ENCODE measurements at regions not wholly inside any gene's neighbourhood (a gene's known extent, or its start where the extent isn't known, plus 50 kb on each side); places are given as distances from the start of the nearest gene placed in this dataset.

GRCh38 chr2:153739394-153739793 is 132.3 kb upstream of the GALNT13 start:
- no peak for DNase-seq
- Histone ChIP-seq H3K4me3 (no peak overlapping the region), H3K4me1 (no peaks in the 10 kb centered on the region), H3K36me3 (no peaks in the 10 kb centered on the region), H3K9me3 (no peaks in the 10 kb centered on the region), H3K27ac (no peak overlapping the region), H3K27me3 (no peaks in the 10 kb centered on the region)
- no peak for TF ChIP-seq POLR2A (IDR thresholded peaks at IDR 0.05)
- TF ChIP-seq EP300 (IDR thresholded peaks at IDR 0.05) = no peak
- TF ChIP-seq POLR2AphosphoS5 (IDR thresholded peaks at IDR 0.05) = no peak
- TF ChIP-seq CTCF (IDR thresholded peaks at IDR 0.05) = no peak
- ATAC-seq (ENCODE audit: low FRiP score in 2 of 2) = no peak

GRCh38 chr2:153761936-153762335 is 109.8 kb upstream of the GALNT13 start:
- Histone ChIP-seq H3K4me1 (no peaks in the 10 kb centered on the region), H3K4me3 (no peak overlapping the region), H3K36me3 (no peaks in the 10 kb centered on the region), H3K9me3 (peaks cover 0 to 23% (median 8%) of the 10 kb centered on the region in 4 donors), H3K27ac (no peak overlapping the region), H3K27me3 (no peaks in the 10 kb centered on the region)
- ATAC-seq (ENCODE audit: low FRiP score in 2 of 2) (no peak), DNase-seq (no peak)
- WGBS, 2 donors = 40 to 54% methylated on average over 1 of the region's 1 CpG
- TF ChIP-seq CTCF (IDR thresholded peaks at IDR 0.05) (no peak), EP300 (IDR thresholded peaks at IDR 0.05) (no peak), POLR2A (IDR thresholded peaks at IDR 0.05) (no peak), POLR2AphosphoS5 (IDR thresholded peaks at IDR 0.05) (no peak)

GRCh38 chr2:153766415-153766814 is 105.3 kb upstream of the GALNT13 start:
- TF ChIP-seq POLR2AphosphoS5 (IDR thresholded peaks at IDR 0.05) (no peak), CTCF (IDR thresholded peaks at IDR 0.05) (no peak), EP300 (IDR thresholded peaks at IDR 0.05) (no peak), POLR2A (IDR thresholded peaks at IDR 0.05) (no peak)
- no peaks in the 10 kb centered on the region for H3K4me1 ChIP-seq
- H3K36me3 ChIP-seq = no peaks in the 10 kb centered on the region
- ATAC-seq (ENCODE audit: low FRiP score in 2 of 2) (no peak), DNase-seq (no peak)
- H3K27me3 ChIP-seq = no peaks in the 10 kb centered on the region
- no peak overlapping the region for H3K27ac ChIP-seq
- peaks cover 3 to 38% (median 12%) of the 10 kb centered on the region in 4 donors for H3K9me3 ChIP-seq
- no peak overlapping the region for H3K4me3 ChIP-seq

GRCh38 chr2:153770359-153770991 is 101.2 kb upstream of the GALNT13 start:
- DNase-seq = no peak
- Histone ChIP-seq H3K4me3 (no peak overlapping the region), H3K27ac (no peak overlapping the region), H3K36me3 (no peaks in the 10 kb centered on the region), H3K4me1 (no peaks in the 10 kb centered on the region), H3K9me3 (peaks cover 3 to 23% (median 9%) of the 10 kb centered on the region in 4 donors), H3K27me3 (no peaks in the 10 kb centered on the region)
- ATAC-seq (ENCODE audit: low FRiP score in 2 of 2) = peak in 1 of 2 donors; percentile 43
- TF ChIP-seq POLR2A (IDR thresholded peaks at IDR 0.05) = no peak
- TF ChIP-seq CTCF (IDR thresholded peaks at IDR 0.05) = peak in 1 of 6 experiments; percentile 8
- no peak for TF ChIP-seq POLR2AphosphoS5 (IDR thresholded peaks at IDR 0.05)
- 52 to 63% methylated on average over 4 of the region's 4 CpGs for WGBS, 2 donors

GRCh38 chr2:153780241-153780640 is 91.5 kb upstream of the GALNT13 start:
- TF ChIP-seq CTCF (IDR thresholded peaks at IDR 0.05) = no peak
- TF ChIP-seq POLR2A (IDR thresholded peaks at IDR 0.05) = no peak
- TF ChIP-seq POLR2AphosphoS5 (IDR thresholded peaks at IDR 0.05) = no peak
- no peak for TF ChIP-seq EP300 (IDR thresholded peaks at IDR 0.05)
- 78 to 84% methylated on average over 2 of the region's 2 CpGs for WGBS, 2 donors
- Histone ChIP-seq H3K27me3 (no peaks in the 10 kb centered on the region), H3K36me3 (no peaks in the 10 kb centered on the region), H3K4me1 (no peaks in the 10 kb centered on the region), H3K9me3 (no peaks in the 10 kb centered on the region), H3K27ac (no peak overlapping the region), H3K4me3 (no peak overlapping the region)
- DNase-seq (no peak), ATAC-seq (ENCODE audit: low FRiP score in 2 of 2) (no peak)
